Neural cell (in vitro differentiated cells): ENCODE measurements at regions not wholly inside any gene's neighbourhood (a gene's known extent, or its start where the extent isn't known, plus 50 kb on each side); places are given as distances from the start of the nearest gene placed in this dataset.

Source experiments
- CTCF ChIP-seq: fragments of 450-650 bp; IDR thresholded peaks from 2 replicates; pipeline ENCODE4 v1.5.1; 2014; ENCODE audit warnings: antibody characterized with exemption, mild to moderate bottlenecking, moderate library complexity; ENCODE audit not compliant: poor library complexity, severe bottlenecking
- EP300 ChIP-seq: fragments of 450-650 bp; conservative IDR thresholded peaks from 2 replicates; pipeline ENCODE4 v1.6.1; 2014; ENCODE audit warnings: antibody characterized with exemption, mild to moderate bottlenecking, moderate library complexity; ENCODE audit not compliant: poor library complexity, severe bottlenecking
- EZH2 ChIP-seq: fragments of 200-600, 300-800 bp; shearing (Covaris generic), sonication (generic); IDR thresholded peaks from 2 replicates; pipeline ENCODE4 v1.6.1; 2014; ENCODE audit warnings: antibody characterized with exemption, low read length, borderline replicate concordance, mild to moderate bottlenecking; ENCODE audit not compliant: insufficient read depth, poor library complexity, severe bottlenecking
- MXI1 ChIP-seq: fragments of 450-650 bp; conservative IDR thresholded peaks from 2 replicates; pipeline ENCODE4 v1.6.1; 2014; ENCODE audit warnings: antibody characterized with exemption, mild to moderate bottlenecking; ENCODE audit not compliant: poor library complexity, severe bottlenecking
- POLR2AphosphoS5 ChIP-seq: IDR thresholded peaks from 2 replicates; pipeline ENCODE4 v1.6.1; 2012
- RAD21 ChIP-seq: fragments of 450-650 bp; conservative IDR thresholded peaks from 2 replicates; pipeline ENCODE4 v1.6.1; 2014; ENCODE audit warnings: antibody characterized with exemption, mild to moderate bottlenecking, moderate library complexity
- REST ChIP-seq: IDR thresholded peaks from 2 replicates; pipeline ENCODE4 v1.6.1; 2012; ENCODE audit warnings: borderline replicate concordance
- SMC3 ChIP-seq: fragments of 450-650 bp; conservative IDR thresholded peaks from 2 replicates; pipeline ENCODE4 v1.6.1; 2014; ENCODE audit warnings: antibody characterized with exemption, mild to moderate bottlenecking, moderate library complexity; ENCODE audit not compliant: poor library complexity
- TAF1 ChIP-seq: IDR thresholded peaks from 2 replicates; pipeline ENCODE4 v1.6.1; 2012; ENCODE audit warnings: low read depth

GRCh38 chr11:56842814-56843794 is 94.6 kb upstream of the OR9G4 start:
- TF ChIP-seq POLR2AphosphoS5 (no peak), CTCF (no peak), EP300 (no peak), TAF1 (no peak), SMC3 (no peak), RAD21 (no peak), EZH2 (no peak), MXI1 (no peak), REST (no peak)
